ENCODE measurements at regions not wholly inside any gene's neighbourhood (a gene's known extent, or its start where the extent isn't known, plus 50 kb on each side); places are given as distances from the start of the nearest gene placed in this dataset.

- Histone ChIP-seq H3K27me3 (no peaks in the 10 kb centered on the region), H3K4me1 (no peaks in the 10 kb centered on the region), H3K4me3 (no peak overlapping the region), H3K36me3 (no peaks in the 10 kb centered on the region), H3K9me3 (no peaks in the 10 kb centered on the region), H3K27ac (no peak overlapping the region)
- DNase-seq (ENCODE audit: low spot score in 2 of 2) = no peak
- TF ChIP-seq CTCF (IDR thresholded peaks at IDR 0.05) = no peak
- TF ChIP-seq EP300 (IDR thresholded peaks at IDR 0.05) = no peak
- TF ChIP-seq POLR2A (IDR thresholded peaks at IDR 0.05) = no peak
- WGBS = 20% methylated on average over 1 of the region's 1 CpG
These were observed 449.4 kb upstream of the HTR2C start for GRCh38 chrX:114134465-114134864.

GRCh38 chrX:114127411-114128025 lies 456.4 kb upstream of the HTR2C start:
- 49% methylated on average over 12 of the region's 13 CpGs for WGBS
- Histone ChIP-seq H3K36me3 (no peaks in the 10 kb centered on the region), H3K9me3 (no peaks in the 10 kb centered on the region), H3K27me3 (no peaks in the 10 kb centered on the region), H3K4me1 (no peaks in the 10 kb centered on the region), H3K27ac (no peak overlapping the region), H3K4me3 (no peak overlapping the region)
- no peak for DNase-seq (ENCODE audit: low spot score in 2 of 2)
- TF ChIP-seq POLR2A (IDR thresholded peaks at IDR 0.05) (no peak), EP300 (IDR thresholded peaks at IDR 0.05) (no peak), CTCF (IDR thresholded peaks at IDR 0.05) (no peak), POLR2AphosphoS5 (IDR thresholded peaks at IDR 0.05) (no peak)

GRCh38 chrX:114127005-114127404 lies 456.9 kb upstream of the HTR2C start:
- Histone ChIP-seq H3K4me3 (no peak overlapping the region), H3K4me1 (no peaks in the 10 kb centered on the region), H3K27ac (no peak overlapping the region), H3K27me3 (no peaks in the 10 kb centered on the region), H3K9me3 (no peaks in the 10 kb centered on the region), H3K36me3 (no peaks in the 10 kb centered on the region)
- WGBS = 92% methylated on average over 4 of the region's 5 CpGs
- no peak for TF ChIP-seq CTCF (IDR thresholded peaks at IDR 0.05)
- no peak for TF ChIP-seq POLR2AphosphoS5 (IDR thresholded peaks at IDR 0.05)
- no peak for TF ChIP-seq POLR2A (IDR thresholded peaks at IDR 0.05)
- no peak for TF ChIP-seq EP300 (IDR thresholded peaks at IDR 0.05)
- no peak for DNase-seq (ENCODE audit: low spot score in 2 of 2)

- 61% methylated on average over 3 of the region's 3 CpGs for WGBS
- TF ChIP-seq CTCF (IDR thresholded peaks at IDR 0.05) = no peak
- no peak for TF ChIP-seq POLR2AphosphoS5 (IDR thresholded peaks at IDR 0.05)
- no peak for TF ChIP-seq POLR2A (IDR thresholded peaks at IDR 0.05)
- no peak for TF ChIP-seq EP300 (IDR thresholded peaks at IDR 0.05)
- DNase-seq (ENCODE audit: low spot score in 2 of 2) = no peak
- no peaks in the 10 kb centered on the region for H3K36me3 ChIP-seq
- no peak overlapping the region for H3K27ac ChIP-seq
- H3K4me3 ChIP-seq = no peak overlapping the region
- H3K4me1 ChIP-seq = no peaks in the 10 kb centered on the region
- H3K9me3 ChIP-seq = no peaks in the 10 kb centered on the region
- H3K27me3 ChIP-seq = no peaks in the 10 kb centered on the region
These were observed 482.8 kb upstream of the HTR2C start for GRCh38 chrX:114101081-114101480.

- no peaks in the 10 kb centered on the region for H3K4me1 ChIP-seq
- no peak overlapping the region for H3K4me3 ChIP-seq
- H3K9me3 ChIP-seq = no peaks in the 10 kb centered on the region
- H3K27ac ChIP-seq = no peak overlapping the region
- TF ChIP-seq POLR2A (IDR thresholded peaks at IDR 0.05) (no peak), EP300 (IDR thresholded peaks at IDR 0.05) (no peak), CTCF (IDR thresholded peaks at IDR 0.05) (no peak), POLR2AphosphoS5 (IDR thresholded peaks at IDR 0.05) (no peak)
- H3K36me3 ChIP-seq = no peaks in the 10 kb centered on the region
- WGBS = 65% methylated on average over 2 of the region's 2 CpGs
- no peak for DNase-seq (ENCODE audit: low spot score in 2 of 2)
- H3K27me3 ChIP-seq = no peaks in the 10 kb centered on the region
These were observed 486.0 kb upstream of the HTR2C start for GRCh38 chrX:114097866-114098265.
